ENCODE measurements at regions not wholly inside any gene's neighbourhood (a gene's known extent, or its start where the extent isn't known, plus 50 kb on each side); places are given as distances from the start of the nearest gene placed in this dataset.

- DNase-seq (ENCODE audit: low read depth, low spot score) = no peak
- Histone ChIP-seq H2AFZ (ENCODE audit: low read depth, low read length, poor library complexity, severe bottlenecking) (no peak overlapping the region), H3K27ac (ENCODE audit: low read depth, low read length) (no peak overlapping the region), H3K4me3 (replicated peaks in 1 of 2; ENCODE audit: low read depth in 1 of 2, low read length in 2 of 2) (no peak overlapping the region), H3K27me3 (ENCODE audit: insufficient read depth, low read length) (no peaks in the 10 kb centered on the region), H3K9ac (ENCODE audit: low read length) (no peak overlapping the region), H4K20me1 (ENCODE audit: insufficient read depth) (no peaks in the 10 kb centered on the region), H3K9me3 (ENCODE audit: control insufficient read depth in 1 of 2, insufficient read depth in 1 of 2, low read depth in 1 of 2, low read length in 2 of 2) (no peaks in the 10 kb centered on the region), H3K79me2 (ENCODE audit: insufficient read depth, low read length) (no peaks in the 10 kb centered on the region), H3K9me2 (ENCODE audit: insufficient read depth) (no peaks in the 10 kb centered on the region), H3K36me3 (ENCODE audit: control insufficient read depth in 1 of 2, insufficient read depth in 2 of 2, low read length in 2 of 2) (no peaks in the 10 kb centered on the region), H3K4me2 (ENCODE audit: low read length) (no peak overlapping the region), H3K4me1 (ENCODE audit: control insufficient read depth in 1 of 2, insufficient read depth in 2 of 2, low read length in 2 of 2) (no peaks in the 10 kb centered on the region)
- CTCF ChIA-PET = no interaction called here
- POLR2A ChIA-PET = no interaction called here
- no peak for ATAC-seq
- TF ChIP-seq SP1 (IDR thresholded peaks at IDR 0.05; ENCODE audit: low read depth) (no peak), ATF3 (IDR thresholded peaks at IDR 0.05) (no peak), CTCF (IDR thresholded peaks at IDR 0.05 in 2 of 3, conservative IDR thresholded peaks at IDR 0.05 in 1 of 3; ENCODE audit: borderline replicate concordance in 1 of 3, insufficient read depth in 1 of 3, low read depth in 2 of 3, low read length in 2 of 3) (no peak), TCF7L2 (IDR thresholded peaks at IDR 0.05; ENCODE audit: borderline replicate concordance, extremely low read depth, insufficient read depth, insufficient read length) (no peak), REST (IDR thresholded peaks at IDR 0.05; ENCODE audit: low read depth) (no peak), ZBTB33 (IDR thresholded peaks at IDR 0.05; ENCODE audit: extremely low read depth, insufficient replicate concordance, low read length) (no peak), JUND (IDR thresholded peaks at IDR 0.05) (no peak), POLR2A (IDR thresholded peaks at IDR 0.05; ENCODE audit: borderline replicate concordance, extremely low read depth, insufficient read depth, insufficient read length) (no peak), EZH2 (IDR thresholded peaks at IDR 0.05) (no peak), POLR2AphosphoS5 (IDR thresholded peaks at IDR 0.05; ENCODE audit: low read depth, low read length) (no peak), ZNF274 (IDR thresholded peaks at IDR 0.05; ENCODE audit: low read depth, low read length) (no peak), SIN3A (IDR thresholded peaks at IDR 0.05; ENCODE audit: low read depth) (no peak), ELF1 (IDR thresholded peaks at IDR 0.05; ENCODE audit: borderline replicate concordance, low read depth) (no peak), YY1 (IDR thresholded peaks at IDR 0.05; ENCODE audit: extremely low read depth, insufficient replicate concordance, low read depth, low read length) (no peak), FOSL1 (IDR thresholded peaks at IDR 0.05; ENCODE audit: low read depth) (no peak), RAD21 (IDR thresholded peaks at IDR 0.05; ENCODE audit: low read depth) (no peak), CEBPB (IDR thresholded peaks at IDR 0.05; ENCODE audit: low read depth) (no peak)
- no TSS peak for BruUV-seq (replicated peaks)
- RAD21 ChIA-PET (ENCODE audit: low non-redundant PET in 1 of 2, low total read pairs in 2 of 2, uncharacterized antibody in 2 of 2, unreplicated experiment in 2 of 2) = no interaction called here
- intact Hi-C loops (cut with micrococcal nuclease) = no loop called here
Observed at GRCh38 chr11:15507592-15507991, 392.9 kb downstream of the INSC start.

Data from HCT116 (cell line).